ENCODE measurements at regions not wholly inside any gene's neighbourhood (a gene's known extent, or its start where the extent isn't known, plus 50 kb on each side); places are given as distances from the start of the nearest gene placed in this dataset.

DNA sequence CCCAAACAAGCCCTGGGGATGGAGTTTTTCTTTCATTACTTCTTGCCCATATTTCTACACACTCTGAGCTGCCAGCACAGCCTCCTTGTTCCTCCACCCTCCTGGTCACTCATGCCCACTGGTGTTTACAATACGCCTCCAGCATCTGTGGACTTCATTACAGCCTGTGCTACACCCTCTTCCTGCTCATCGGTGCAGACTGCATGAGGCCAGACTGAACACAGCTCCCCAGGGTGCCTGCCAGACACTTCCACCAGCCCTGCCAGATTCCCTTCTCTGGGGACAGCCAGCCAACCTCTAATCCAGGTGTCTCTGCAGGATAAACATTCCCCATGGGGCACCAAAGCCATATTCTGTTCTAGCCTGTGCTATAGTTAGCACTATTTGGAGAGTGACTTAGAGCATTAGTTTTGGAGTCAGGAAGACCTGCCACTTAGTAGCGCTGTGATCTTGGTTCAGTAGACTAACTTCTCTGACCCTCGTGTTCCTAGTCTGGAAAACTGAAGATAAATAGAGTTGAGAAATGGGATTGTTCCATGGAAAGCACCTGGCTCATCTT lies 163.8 kb upstream of the KLF4 start:
- Histone ChIP-seq H3K4ac (ENCODE audit: low read depth, low read length) (no peak overlapping the region), H3K9ac (ENCODE audit: low read length) (no peak overlapping the region), H3K18ac (ENCODE audit: low read length) (no peak overlapping the region), H4K91ac (ENCODE audit: low read depth, low read length) (no peak overlapping the region), H3K4me2 (ENCODE audit: low read length) (no peak overlapping the region), H3K14ac (ENCODE audit: low read length) (no peak overlapping the region), H3K9me3 (ENCODE audit: insufficient read depth, low read depth, low read length) (no peaks in the 10 kb centered on the region), H2BK120ac (ENCODE audit: insufficient read depth, low read length, poor library complexity) (no peak overlapping the region), H2AFZ (ENCODE audit: insufficient read depth, low read length, poor library complexity) (no peak overlapping the region), H2BK5ac (ENCODE audit: low read depth, low read length, poor library complexity) (no peak overlapping the region), H3K27ac (ENCODE audit: low read depth, low read length) (no peak overlapping the region), H3K79me1 (ENCODE audit: low read length) (no peaks in the 10 kb centered on the region), H4K12ac (ENCODE audit: low read depth, low read length) (no peak overlapping the region), H3K4me3 (ENCODE audit: low read depth, low read length) (no peak overlapping the region), H3K23ac (ENCODE audit: low read length) (no peak overlapping the region), H2BK12ac (ENCODE audit: low read length) (no peak overlapping the region), H3K27me3 (ENCODE audit: insufficient read depth, low read length) (no peaks in the 10 kb centered on the region), H4K8ac (ENCODE audit: low read depth, low read length) (no peak overlapping the region), H3K79me2 (ENCODE audit: control insufficient read depth, insufficient read depth, low read length, poor library complexity) (no peaks in the 10 kb centered on the region), H2AK5ac (ENCODE audit: low read length) (no peak overlapping the region), H3K4me1 (ENCODE audit: control insufficient read depth in 1 of 2, insufficient read depth in 2 of 2, low read length in 2 of 2) (no peaks in the 10 kb centered on the region), H3K36me3 (ENCODE audit: control insufficient read depth in 1 of 2, insufficient read depth in 2 of 2, low read length in 2 of 2) (no peaks in the 10 kb centered on the region)
- no CpG with 5 or more reads among the region's 4 CpGs for WGBS (ENCODE audit: extremely low coverage, insufficient coverage, insufficient read length)
- no peak for DNase-seq

DNA sequence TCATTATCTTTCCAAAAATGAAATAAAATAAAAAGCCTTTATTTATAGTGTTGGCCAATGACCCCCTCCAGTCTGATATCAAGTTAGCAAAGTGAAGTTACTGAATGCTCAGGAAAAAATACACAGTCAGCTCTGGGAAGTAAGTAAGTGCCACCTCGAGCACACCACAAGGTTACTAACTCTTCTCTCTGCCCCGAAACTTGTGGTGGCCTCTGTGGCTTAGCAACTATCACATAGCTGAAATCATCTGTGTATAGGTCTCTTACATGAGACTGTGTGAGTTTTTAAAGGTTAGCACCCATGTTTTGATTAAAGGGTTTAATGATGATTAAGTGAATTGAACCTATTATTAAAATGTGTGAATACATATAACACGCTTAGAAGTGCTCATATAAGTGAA lies 161.4 kb upstream of the KLF4 start:
- Histone ChIP-seq H3K9ac (ENCODE audit: low read length) (no peak overlapping the region), H3K79me1 (ENCODE audit: low read length) (no peaks in the 10 kb centered on the region), H4K8ac (ENCODE audit: low read depth, low read length) (no peak overlapping the region), H3K4me2 (ENCODE audit: low read length) (no peak overlapping the region), H3K36me3 (ENCODE audit: control insufficient read depth in 1 of 2, insufficient read depth in 2 of 2, low read length in 2 of 2) (no peaks in the 10 kb centered on the region), H4K91ac (ENCODE audit: low read depth, low read length) (no peak overlapping the region), H3K23ac (ENCODE audit: low read length) (no peak overlapping the region), H4K12ac (ENCODE audit: low read depth, low read length) (no peak overlapping the region), H2BK120ac (ENCODE audit: insufficient read depth, low read length, poor library complexity) (no peak overlapping the region), H3K4ac (ENCODE audit: low read depth, low read length) (no peak overlapping the region), H3K79me2 (ENCODE audit: control insufficient read depth, insufficient read depth, low read length, poor library complexity) (no peaks in the 10 kb centered on the region), H3K4me3 (ENCODE audit: low read depth, low read length) (no peak overlapping the region), H2BK5ac (ENCODE audit: low read depth, low read length, poor library complexity) (no peak overlapping the region), H3K4me1 (ENCODE audit: control insufficient read depth in 1 of 2, insufficient read depth in 2 of 2, low read length in 2 of 2) (no peaks in the 10 kb centered on the region), H2BK12ac (ENCODE audit: low read length) (no peak overlapping the region), H3K14ac (ENCODE audit: low read length) (no peak overlapping the region), H3K18ac (ENCODE audit: low read length) (no peak overlapping the region), H2AK5ac (ENCODE audit: low read length) (no peak overlapping the region), H3K9me3 (ENCODE audit: insufficient read depth, low read depth, low read length) (no peaks in the 10 kb centered on the region), H3K27me3 (ENCODE audit: insufficient read depth, low read length) (no peaks in the 10 kb centered on the region), H3K27ac (ENCODE audit: low read depth, low read length) (no peak overlapping the region), H2AFZ (ENCODE audit: insufficient read depth, low read length, poor library complexity) (no peak overlapping the region)
- no CpG with 5 or more reads among the region's 3 CpGs for WGBS (ENCODE audit: extremely low coverage, insufficient coverage, insufficient read length)
- no peak for DNase-seq

DNA sequence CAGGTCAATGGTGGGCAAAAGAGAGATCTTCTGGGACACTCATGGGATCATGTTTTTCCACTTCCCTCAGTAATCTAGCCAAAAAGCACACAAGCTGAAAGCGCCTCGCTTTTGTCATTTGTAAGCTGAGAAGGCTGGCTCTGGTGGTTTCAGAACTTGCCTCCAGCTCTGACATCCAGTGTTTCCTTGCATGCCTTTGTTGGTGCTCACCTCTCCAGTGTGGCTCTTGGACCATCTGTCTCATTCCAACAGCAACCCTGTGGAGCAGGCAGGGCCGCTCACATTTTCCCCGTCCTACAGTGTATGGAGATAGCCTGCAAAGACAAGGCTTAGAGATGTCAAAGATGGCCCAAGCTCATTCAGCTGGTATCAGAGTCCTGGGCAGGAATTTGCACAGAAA lies 160.8 kb upstream of the KLF4 start:
- H2AFZ ChIP-seq (ENCODE audit: insufficient read depth, low read length, poor library complexity) = no peak overlapping the region
- no peak overlapping the region for H3K18ac ChIP-seq (ENCODE audit: low read length)
- H3K27me3 ChIP-seq (ENCODE audit: insufficient read depth, low read length) = no peaks in the 10 kb centered on the region
- H3K4me3 ChIP-seq (ENCODE audit: low read depth, low read length) = no peak overlapping the region
- no peak overlapping the region for H2BK12ac ChIP-seq (ENCODE audit: low read length)
- H4K12ac ChIP-seq (ENCODE audit: low read depth, low read length) = no peak overlapping the region
- no peaks in the 10 kb centered on the region for H3K9me3 ChIP-seq (ENCODE audit: insufficient read depth, low read depth, low read length)
- H3K36me3 ChIP-seq (ENCODE audit: control insufficient read depth in 1 of 2, insufficient read depth in 2 of 2, low read length in 2 of 2) = no peaks in the 10 kb centered on the region
- H3K4ac ChIP-seq (ENCODE audit: low read depth, low read length) = no peak overlapping the region
- H3K4me1 ChIP-seq (ENCODE audit: control insufficient read depth in 1 of 2, insufficient read depth in 2 of 2, low read length in 2 of 2) = no peaks in the 10 kb centered on the region
- WGBS (ENCODE audit: extremely low coverage, insufficient coverage, insufficient read length) = no CpG with 5 or more reads among the region's 4 CpGs
- DNase-seq = peak; percentile 16 to 70
- no peak overlapping the region for H3K4me2 ChIP-seq (ENCODE audit: low read length)
- H3K23ac ChIP-seq (ENCODE audit: low read length) = no peak overlapping the region
- H2BK120ac ChIP-seq (ENCODE audit: insufficient read depth, low read length, poor library complexity) = no peak overlapping the region
- no peak overlapping the region for H4K8ac ChIP-seq (ENCODE audit: low read depth, low read length)
- no peak overlapping the region for H3K14ac ChIP-seq (ENCODE audit: low read length)
- H3K27ac ChIP-seq (ENCODE audit: low read depth, low read length) = no peak overlapping the region
- no peak overlapping the region for H2BK5ac ChIP-seq (ENCODE audit: low read depth, low read length, poor library complexity)
- no peak overlapping the region for H3K9ac ChIP-seq (ENCODE audit: low read length)
- no peak overlapping the region for H4K91ac ChIP-seq (ENCODE audit: low read depth, low read length)
- H2AK5ac ChIP-seq (ENCODE audit: low read length) = no peak overlapping the region
- no peaks in the 10 kb centered on the region for H3K79me1 ChIP-seq (ENCODE audit: low read length)
- H3K79me2 ChIP-seq (ENCODE audit: control insufficient read depth, insufficient read depth, low read length, poor library complexity) = no peaks in the 10 kb centered on the region

DNA sequence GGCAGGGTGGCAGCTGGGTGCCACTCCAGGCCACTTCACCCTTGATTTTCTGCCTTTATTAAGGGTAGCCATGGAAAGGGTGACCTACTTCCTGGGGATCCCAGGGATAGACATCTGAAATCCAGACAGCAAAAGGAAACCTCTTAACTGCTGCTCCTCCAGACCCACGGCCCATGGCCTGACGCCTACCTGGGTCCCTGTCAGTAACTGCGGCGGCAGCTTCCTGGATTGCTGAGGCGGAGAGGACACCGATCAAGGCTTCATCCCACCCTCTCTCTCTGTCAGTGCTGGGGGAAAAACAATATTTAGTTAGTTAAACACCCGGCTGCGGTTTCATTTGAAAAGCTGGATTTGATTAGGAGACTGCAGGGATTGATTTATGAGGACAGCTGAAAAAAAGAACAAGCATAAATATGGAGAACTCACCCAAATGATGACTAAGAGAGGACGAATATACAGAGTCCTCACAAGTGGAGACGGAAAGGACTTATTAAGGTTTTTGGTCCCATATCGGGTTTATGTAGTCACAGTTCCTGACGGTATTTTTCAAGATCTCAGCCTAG lies 158.7 kb upstream of the KLF4 start:
- H3K4me3 ChIP-seq (ENCODE audit: low read depth, low read length) = no peak overlapping the region
- no peaks in the 10 kb centered on the region for H3K36me3 ChIP-seq (ENCODE audit: control insufficient read depth in 1 of 2, insufficient read depth in 2 of 2, low read length in 2 of 2)
- no peak for DNase-seq
- no peak overlapping the region for H2BK5ac ChIP-seq (ENCODE audit: low read depth, low read length, poor library complexity)
- no peak overlapping the region for H3K4ac ChIP-seq (ENCODE audit: low read depth, low read length)
- H3K14ac ChIP-seq (ENCODE audit: low read length) = no peak overlapping the region
- H3K18ac ChIP-seq (ENCODE audit: low read length) = no peak overlapping the region
- no peak overlapping the region for H4K12ac ChIP-seq (ENCODE audit: low read depth, low read length)
- H3K23ac ChIP-seq (ENCODE audit: low read length) = no peak overlapping the region
- no peaks in the 10 kb centered on the region for H3K9me3 ChIP-seq (ENCODE audit: insufficient read depth, low read depth, low read length)
- H2AK5ac ChIP-seq (ENCODE audit: low read length) = no peak overlapping the region
- H2BK120ac ChIP-seq (ENCODE audit: insufficient read depth, low read length, poor library complexity) = no peak overlapping the region
- no peak overlapping the region for H3K4me2 ChIP-seq (ENCODE audit: low read length)
- H3K27me3 ChIP-seq (ENCODE audit: insufficient read depth, low read length) = no peaks in the 10 kb centered on the region
- no peak overlapping the region for H2BK12ac ChIP-seq (ENCODE audit: low read length)
- WGBS (ENCODE audit: extremely low coverage, insufficient coverage, insufficient read length) = no CpG with 5 or more reads among the region's 12 CpGs
- H3K9ac ChIP-seq (ENCODE audit: low read length) = no peak overlapping the region
- no peak overlapping the region for H2AFZ ChIP-seq (ENCODE audit: insufficient read depth, low read length, poor library complexity)
- H3K79me2 ChIP-seq (ENCODE audit: control insufficient read depth, insufficient read depth, low read length, poor library complexity) = no peaks in the 10 kb centered on the region
- H3K27ac ChIP-seq (ENCODE audit: low read depth, low read length) = no peak overlapping the region
- no peaks in the 10 kb centered on the region for H3K79me1 ChIP-seq (ENCODE audit: low read length)
- H3K4me1 ChIP-seq (ENCODE audit: control insufficient read depth in 1 of 2, insufficient read depth in 2 of 2, low read length in 2 of 2) = no peaks in the 10 kb centered on the region
- no peak overlapping the region for H4K91ac ChIP-seq (ENCODE audit: low read depth, low read length)
- no peak overlapping the region for H4K8ac ChIP-seq (ENCODE audit: low read depth, low read length)
